ENCODE measurements at regions not wholly inside any gene's neighbourhood (a gene's known extent, or its start where the extent isn't known, plus 50 kb on each side); places are given as distances from the start of the nearest gene placed in this dataset.

- TF ChIP-seq CTCF (IDR thresholded peaks at IDR 0.05; ENCODE audit: low read depth, low read length) = no peak
- Histone ChIP-seq H3K4me1 (peaks cover 9% of the 10 kb centered on the region), H3K9me3 (no peaks in the 10 kb centered on the region), H3K4me3 (ENCODE audit: low read depth, low read length) (no peak overlapping the region), H3K27me3 (no peaks in the 10 kb centered on the region), H3K36me3 (no peaks in the 10 kb centered on the region)
- DNase-seq = no peak
Observed at GRCh38 chr2:24432121-24432520, 58.9 kb upstream of the NCOA1 start.

GRCh38 chr2:24429197-24430074 lies 61.6 kb upstream of the NCOA1 start:
- no peak overlapping the region for H3K4me3 ChIP-seq (ENCODE audit: low read depth, low read length)
- H3K36me3 ChIP-seq = no peaks in the 10 kb centered on the region
- no peak for TF ChIP-seq CTCF (IDR thresholded peaks at IDR 0.05; ENCODE audit: low read depth, low read length)
- H3K27me3 ChIP-seq = no peaks in the 10 kb centered on the region
- no peak for DNase-seq
- H3K4me1 ChIP-seq = no peaks in the 10 kb centered on the region
- H3K9me3 ChIP-seq = no peaks in the 10 kb centered on the region

GRCh38 chr2:24424387-24424786 lies 64.1 kb upstream of the ITSN2 start:
- Histone ChIP-seq H3K27me3 (no peaks in the 10 kb centered on the region), H3K36me3 (no peaks in the 10 kb centered on the region), H3K4me1 (no peaks in the 10 kb centered on the region), H3K9me3 (no peaks in the 10 kb centered on the region), H3K4me3 (ENCODE audit: low read depth, low read length) (no peak overlapping the region)
- no peak for DNase-seq
- no peak for TF ChIP-seq CTCF (IDR thresholded peaks at IDR 0.05; ENCODE audit: low read depth, low read length)

DNA sequence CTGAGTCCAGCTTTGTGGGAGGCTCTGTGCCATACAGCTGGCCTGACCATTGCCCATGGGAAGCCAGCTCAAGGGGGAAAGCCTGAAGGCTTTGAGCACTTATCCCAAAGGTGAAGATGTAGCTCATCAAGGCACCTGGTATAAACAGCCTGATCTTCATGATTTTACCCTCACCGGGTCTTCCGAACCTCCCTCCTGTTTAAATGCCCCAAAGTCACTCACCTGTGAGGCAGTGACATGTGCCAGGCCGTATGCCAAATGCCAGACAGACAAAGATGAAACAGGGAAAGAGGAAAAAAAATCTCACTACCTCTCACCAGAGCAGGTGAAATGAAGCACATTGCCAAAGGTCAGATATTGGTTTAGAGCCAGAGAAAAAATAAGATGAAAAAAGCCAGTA lies 62.8 kb upstream of the ITSN2 start:
- no peak for DNase-seq
- H3K9me3 ChIP-seq = no peaks in the 10 kb centered on the region
- no peaks in the 10 kb centered on the region for H3K4me1 ChIP-seq
- no peak for TF ChIP-seq CTCF (IDR thresholded peaks at IDR 0.05; ENCODE audit: low read depth, low read length)
- no peak overlapping the region for H3K4me3 ChIP-seq (ENCODE audit: low read depth, low read length)
- H3K36me3 ChIP-seq = no peaks in the 10 kb centered on the region
- H3K27me3 ChIP-seq = no peaks in the 10 kb centered on the region

- Histone ChIP-seq H3K36me3 (no peaks in the 10 kb centered on the region), H3K27me3 (no peaks in the 10 kb centered on the region), H3K4me1 (no peaks in the 10 kb centered on the region), H3K4me3 (ENCODE audit: low read depth, low read length) (no peak overlapping the region), H3K9me3 (no peaks in the 10 kb centered on the region)
- DNase-seq = peak; percentile 80
- peak; percentile 81 for TF ChIP-seq CTCF (IDR thresholded peaks at IDR 0.05; ENCODE audit: low read depth, low read length)
Observed at GRCh38 chr2:24421668-24422067, 61.3 kb upstream of the ITSN2 start.

DNA sequence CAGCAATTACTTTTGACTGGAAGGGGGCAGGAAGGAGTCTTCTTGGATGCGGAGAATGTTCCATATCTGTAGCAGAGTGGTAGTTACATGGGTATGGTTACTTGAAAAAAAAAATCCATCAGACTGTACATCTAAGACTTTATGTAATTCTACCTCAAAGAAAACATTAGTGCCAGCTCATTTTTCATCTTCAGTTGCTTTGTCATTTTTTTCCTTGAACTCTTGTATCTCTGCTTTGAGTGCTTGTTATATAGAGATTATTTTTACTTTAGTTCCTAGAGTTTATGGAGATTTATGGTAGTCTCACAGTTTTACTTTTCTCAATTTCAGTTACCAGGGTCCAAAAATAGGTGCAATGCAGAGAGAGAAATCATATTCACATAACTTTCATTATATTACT lies 60.0 kb upstream of the ITSN2 start:
- no peak for TF ChIP-seq CTCF (IDR thresholded peaks at IDR 0.05; ENCODE audit: low read depth, low read length)
- no peak for DNase-seq
- no peaks in the 10 kb centered on the region for H3K4me1 ChIP-seq
- no peaks in the 10 kb centered on the region for H3K9me3 ChIP-seq
- H3K27me3 ChIP-seq = no peaks in the 10 kb centered on the region
- no peak overlapping the region for H3K4me3 ChIP-seq (ENCODE audit: low read depth, low read length)
- H3K36me3 ChIP-seq = no peaks in the 10 kb centered on the region
